Aorta (tissue), 5 donors: ENCODE measurements at regions not wholly inside any gene's neighbourhood (a gene's known extent, or its start where the extent isn't known, plus 50 kb on each side); places are given as distances from the start of the nearest gene placed in this dataset.

Experiments used
- ATAC-seq: fragments of 200-7000 bp; cut with Tn5 transposase; one replicate; pipeline ENCODE4 v1.9.1; 2022; ENCODE audit warnings: moderate library complexity; ENCODE audit not compliant: low FRiP score
- DNase-seq, 2 donors: peaks; one replicate each; pipeline ENCODE4 v3.0.0-alpha.2; 2020
- H3K27ac ChIP-seq, 2 donors: one replicate each; pipeline ENCODE4 v1.5.1; 2013; ENCODE audit warnings: low read length in 2 of 2, mild to moderate bottlenecking in 2 of 2, moderate library complexity in 2 of 2, control low read depth in 1 of 2, inconsistent platforms in 1 of 2, low read depth in 1 of 2
- H3K27me3 ChIP-seq, 2 donors: one replicate each; pipeline ENCODE4 v1.6.1; 2013; ENCODE audit warnings: control low read depth in 1 of 2, low read length in 1 of 2, mild to moderate bottlenecking in 1 of 2, moderate library complexity in 1 of 2; ENCODE audit not compliant: insufficient read depth in 2 of 2, control insufficient read depth in 1 of 2
- H3K36me3 ChIP-seq, 2 donors: one replicate each; pipeline ENCODE4 v1.6.1; 2013; ENCODE audit warnings: control low read depth in 1 of 2, low read length in 1 of 2, mild to moderate bottlenecking in 1 of 2; ENCODE audit not compliant: insufficient read depth in 2 of 2, control insufficient read depth in 1 of 2
- H3K4me1 ChIP-seq, 2 donors: one replicate each; pipeline ENCODE4 v1.6.1; 2013; ENCODE audit warnings: low read length in 2 of 2, control low read depth in 1 of 2, mild to moderate bottlenecking in 1 of 2, moderate library complexity in 1 of 2; ENCODE audit not compliant: insufficient read depth in 2 of 2, control insufficient read depth in 1 of 2
- H3K4me3 ChIP-seq, 2 donors: one replicate each; pipeline ENCODE4 v1.5.1; 2013; ENCODE audit warnings: low read length in 2 of 2, control low read depth in 1 of 2, mild to moderate bottlenecking in 1 of 2
- H3K9me3 ChIP-seq: one replicate; pipeline ENCODE4 v1.6.1; 2013; ENCODE audit warnings: mild to moderate bottlenecking, low read length; ENCODE audit not compliant: control insufficient read depth
- WGBS, 2 donors: extraction: QIAGEN DNeasy Blood & Tissue Kit; methylation state at CpG; one replicate each; pipeline ENCODE4 v1.1.7; 2013; 5-methylcytosine and 5-hydroxymethylcytosine counted together
- intact Hi-C, 2 donors: fragments of 100-400 bp; cut with DNase I; formaldehyde crosslinking; loops; one replicate each; pipeline versions ENCODE4 v1.14.2 to v1.15.0; 2022
- donor health status: healthy with polysubstance abuse.
- donor health status: Bipolar disorder and iron deficiency.
- donor health status: DM: no; HTN: no; CAD: no.
- donor health status: DM: no; HTN: no; CAD: no.
- donor health status: DM: yes; HTN: yes; CAD: no.

- Histone ChIP-seq H3K27ac (no peak overlapping the region), H3K4me1 (no peaks in the 10 kb centered on the region), H3K9me3 (peaks cover 2% of the 10 kb centered on the region), H3K27me3 (no peaks in the 10 kb centered on the region), H3K36me3 (no peaks in the 10 kb centered on the region), H3K4me3 (no peak overlapping the region)
- WGBS, 2 donors = 80 to 82% methylated on average over 1 of the region's 1 CpG
- intact Hi-C loops = no loop called here
- DNase-seq (no peak), ATAC-seq (no peak)
Observed at GRCh38 chr3:180196658-180197057, 159.9 kb upstream of the PEX5L start.

- Histone ChIP-seq H3K27me3 (no peaks in the 10 kb centered on the region), H3K9me3 (peaks cover 2% of the 10 kb centered on the region), H3K27ac (no peak overlapping the region), H3K36me3 (no peaks in the 10 kb centered on the region), H3K4me1 (no peaks in the 10 kb centered on the region), H3K4me3 (no peak overlapping the region)
- 35 to 42% methylated on average over 5 of the region's 5 CpGs for WGBS, 2 donors
- DNase-seq (no peak), ATAC-seq (no peak)
- intact Hi-C loops = no loop called here
Observed at GRCh38 chr3:180199417-180199995, 162.8 kb upstream of the PEX5L start.

GRCh38 chr3:180215866-180216265 lies 179.1 kb upstream of the PEX5L start:
- intact Hi-C loops = no loop called here
- no peak overlapping the region for H3K4me3 ChIP-seq
- no peaks in the 10 kb centered on the region for H3K27me3 ChIP-seq
- WGBS, 2 donors = 66 to 68% methylated on average over 2 of the region's 2 CpGs
- no peaks in the 10 kb centered on the region for H3K4me1 ChIP-seq
- DNase-seq (no peak), ATAC-seq (no peak)
- H3K9me3 ChIP-seq = peaks cover 1% of the 10 kb centered on the region
- H3K27ac ChIP-seq = no peak overlapping the region
- H3K36me3 ChIP-seq = no peaks in the 10 kb centered on the region

GRCh38 chr3:180223268-180223667 lies 186.5 kb upstream of the PEX5L start:
- Histone ChIP-seq H3K9me3 (no peaks in the 10 kb centered on the region), H3K27ac (no peak overlapping the region), H3K4me1 (no peaks in the 10 kb centered on the region), H3K27me3 (no peaks in the 10 kb centered on the region), H3K4me3 (no peak overlapping the region), H3K36me3 (no peaks in the 10 kb centered on the region)
- intact Hi-C loops = no loop called here
- no peak for DNase-seq
- 61 to 63% methylated on average over 3 of the region's 3 CpGs for WGBS, 2 donors
- no peak for ATAC-seq

GRCh38 chr3:180229113-180229512 lies 192.4 kb upstream of the PEX5L start:
- Histone ChIP-seq H3K4me1 (no peaks in the 10 kb centered on the region), H3K27me3 (no peaks in the 10 kb centered on the region), H3K36me3 (no peaks in the 10 kb centered on the region), H3K4me3 (no peak overlapping the region), H3K27ac (no peak overlapping the region), H3K9me3 (peaks cover 3% of the 10 kb centered on the region)
- no peak for ATAC-seq
- DNase-seq = no peak
- intact Hi-C loops = no loop called here

GRCh38 chr3:180239939-180240338 lies 203.2 kb upstream of the PEX5L start:
- 70 to 71% methylated on average over 2 of the region's 2 CpGs for WGBS, 2 donors
- H3K27ac ChIP-seq = no peak overlapping the region

GRCh38 chr3:180246688-180247195 lies 210.0 kb upstream of the PEX5L start:
- intact Hi-C loops = no loop called here
- no peaks in the 10 kb centered on the region for H3K4me1 ChIP-seq
- H3K9me3 ChIP-seq = no peaks in the 10 kb centered on the region
- ATAC-seq (no peak), DNase-seq (no peak)
- no peaks in the 10 kb centered on the region for H3K27me3 ChIP-seq
- no peak overlapping the region for H3K27ac ChIP-seq
- H3K4me3 ChIP-seq = no peak overlapping the region
- no peaks in the 10 kb centered on the region for H3K36me3 ChIP-seq
- WGBS, 2 donors = 44 to 54% methylated on average over 5 of the region's 5 CpGs

More at GRCh38 chr3:180239939-180240338, 203.2 kb upstream of the PEX5L start:
- no peak for DNase-seq
- ATAC-seq = no peak
- H3K9me3 ChIP-seq = no peaks in the 10 kb centered on the region
- intact Hi-C loops = no loop called here
- no peaks in the 10 kb centered on the region for H3K27me3 ChIP-seq
- H3K4me3 ChIP-seq = no peak overlapping the region
- peaks cover 0 to 2% of the 10 kb centered on the region in 2 donors for H3K4me1 ChIP-seq
- H3K36me3 ChIP-seq = no peaks in the 10 kb centered on the region

- Histone ChIP-seq H3K36me3 (no peaks in the 10 kb centered on the region), H3K27me3 (no peaks in the 10 kb centered on the region), H3K9me3 (no peaks in the 10 kb centered on the region), H3K4me1 (no peaks in the 10 kb centered on the region), H3K27ac (no peak overlapping the region), H3K4me3 (no peak overlapping the region)
- 49 to 70% methylated on average over 2 of the region's 2 CpGs for WGBS, 2 donors
- intact Hi-C loops = no loop called here
- ATAC-seq = no peak
- DNase-seq = no peak
Observed at GRCh38 chr3:180250172-180250571, 213.4 kb upstream of the PEX5L start.

- intact Hi-C loops = no loop called here
- Histone ChIP-seq H3K4me1 (no peaks in the 10 kb centered on the region), H3K27me3 (peaks cover 0 to 1% of the 10 kb centered on the region in 2 donors), H3K9me3 (no peaks in the 10 kb centered on the region), H3K27ac (no peak overlapping the region), H3K4me3 (no peak overlapping the region), H3K36me3 (no peaks in the 10 kb centered on the region)
- no peak for DNase-seq
- ATAC-seq = no peak
- WGBS, 2 donors = 74 to 78% methylated on average over 3 of the region's 3 CpGs
Observed at GRCh38 chr3:180252683-180253082, 215.9 kb upstream of the PEX5L start.
